RPMI7951 (cell line): ENCODE measurements at regions not wholly inside any gene's neighbourhood (a gene's known extent, or its start where the extent isn't known, plus 50 kb on each side); places are given as distances from the start of the nearest gene placed in this dataset.

Experiments
- DNase-seq: peaks from one replicate; pipeline ENCODE4 v3.0.0-alpha.2; 2012; ENCODE audit warnings: low read depth

DNA sequence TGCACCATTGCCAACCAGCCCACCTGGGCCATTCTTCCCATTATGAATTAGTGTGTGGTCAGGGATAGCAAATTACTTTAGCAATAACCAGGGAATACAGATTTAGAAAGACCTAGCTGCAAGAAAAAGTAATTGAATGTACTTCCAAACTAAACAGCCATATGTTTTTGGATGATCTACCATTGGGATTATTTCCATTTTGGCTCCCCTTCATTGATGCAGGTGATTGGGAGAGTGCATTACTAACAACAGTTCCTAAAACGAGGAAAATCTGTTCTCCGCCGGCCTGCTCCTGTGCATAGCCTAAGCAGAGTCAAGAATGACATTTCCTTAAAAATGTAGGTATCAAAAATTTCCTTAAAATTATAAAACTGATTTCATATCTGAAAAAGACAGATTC is 58.5 kb downstream of the MAIP1 start:
- no peak for DNase-seq

DNA sequence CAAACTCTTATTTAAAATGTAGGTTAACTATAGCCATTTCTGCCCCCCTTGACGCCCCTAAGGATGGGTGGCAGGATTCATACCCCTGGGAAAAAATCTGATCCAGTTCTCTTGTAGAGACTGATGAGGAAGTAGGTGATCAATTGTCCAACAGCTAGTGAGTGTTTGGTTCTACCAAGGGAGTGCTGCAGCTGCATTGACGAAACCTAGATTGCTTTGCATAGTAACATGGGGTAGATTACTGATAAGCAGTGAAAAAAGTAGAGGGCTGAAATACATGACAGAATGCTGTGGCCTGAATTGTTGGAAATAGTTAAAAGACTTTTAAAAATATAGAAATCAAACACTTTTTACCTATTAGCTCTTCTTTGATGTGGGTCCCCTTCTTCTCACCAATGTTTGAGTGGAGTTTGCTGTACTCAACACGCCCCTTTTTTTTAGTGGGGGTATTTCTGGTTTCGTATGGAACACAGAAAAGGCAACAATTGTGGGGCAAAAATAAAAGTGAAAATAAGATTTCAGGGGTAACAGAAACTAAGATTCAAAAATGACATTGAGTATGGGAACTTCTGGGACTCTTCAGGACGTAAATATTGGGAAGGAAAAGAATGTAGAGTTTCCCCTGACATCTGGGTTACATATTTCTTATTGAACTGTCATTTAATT is 66.2 kb downstream of the MAIP1 start:
- no peak for DNase-seq

- DNase-seq, result no peak
Measured at GRCh38 chr2:200022511-200022910, 67.1 kb downstream of the MAIP1 start.

DNA sequence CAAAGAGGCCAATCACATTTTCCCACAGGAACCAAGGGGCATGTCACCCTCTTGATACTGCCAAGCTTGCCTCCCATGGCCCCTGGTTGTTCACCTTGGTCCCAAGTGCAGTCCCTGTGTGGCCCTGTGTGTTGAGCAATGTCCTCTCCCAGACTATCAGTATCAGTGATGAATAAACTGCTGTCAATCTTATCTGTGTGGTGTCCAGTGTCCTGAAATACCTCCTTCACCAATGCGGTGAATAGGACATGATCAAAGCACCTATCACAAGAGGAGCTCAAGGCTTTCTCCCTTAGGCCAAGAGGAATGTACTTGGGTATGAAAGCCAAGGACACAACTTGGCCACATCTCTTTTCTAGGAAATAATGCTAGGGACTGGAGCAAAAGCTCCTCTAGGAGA is 68.2 kb downstream of the MAIP1 start:
- DNase-seq, result no peak

DNA sequence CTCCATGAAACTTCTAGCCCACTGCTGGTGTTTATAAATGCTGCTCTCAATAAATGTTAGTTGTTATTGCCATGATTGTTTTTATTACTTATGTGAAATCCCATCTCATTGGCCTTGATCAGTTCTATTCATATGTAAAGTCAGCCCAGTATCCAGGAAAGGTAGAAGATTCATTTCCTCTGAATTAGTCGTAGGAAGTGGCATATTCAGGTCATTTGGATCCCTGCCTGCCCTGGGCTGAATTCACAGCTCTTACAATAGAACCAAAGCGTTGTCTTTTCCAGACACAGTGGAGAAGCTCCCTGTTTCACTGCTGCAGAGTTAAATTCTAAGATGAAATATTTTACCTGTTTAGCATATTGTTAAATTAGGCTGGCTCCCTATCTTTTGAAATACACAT is 70.3 kb downstream of the MAIP1 start:
- no peak for DNase-seq

DNA sequence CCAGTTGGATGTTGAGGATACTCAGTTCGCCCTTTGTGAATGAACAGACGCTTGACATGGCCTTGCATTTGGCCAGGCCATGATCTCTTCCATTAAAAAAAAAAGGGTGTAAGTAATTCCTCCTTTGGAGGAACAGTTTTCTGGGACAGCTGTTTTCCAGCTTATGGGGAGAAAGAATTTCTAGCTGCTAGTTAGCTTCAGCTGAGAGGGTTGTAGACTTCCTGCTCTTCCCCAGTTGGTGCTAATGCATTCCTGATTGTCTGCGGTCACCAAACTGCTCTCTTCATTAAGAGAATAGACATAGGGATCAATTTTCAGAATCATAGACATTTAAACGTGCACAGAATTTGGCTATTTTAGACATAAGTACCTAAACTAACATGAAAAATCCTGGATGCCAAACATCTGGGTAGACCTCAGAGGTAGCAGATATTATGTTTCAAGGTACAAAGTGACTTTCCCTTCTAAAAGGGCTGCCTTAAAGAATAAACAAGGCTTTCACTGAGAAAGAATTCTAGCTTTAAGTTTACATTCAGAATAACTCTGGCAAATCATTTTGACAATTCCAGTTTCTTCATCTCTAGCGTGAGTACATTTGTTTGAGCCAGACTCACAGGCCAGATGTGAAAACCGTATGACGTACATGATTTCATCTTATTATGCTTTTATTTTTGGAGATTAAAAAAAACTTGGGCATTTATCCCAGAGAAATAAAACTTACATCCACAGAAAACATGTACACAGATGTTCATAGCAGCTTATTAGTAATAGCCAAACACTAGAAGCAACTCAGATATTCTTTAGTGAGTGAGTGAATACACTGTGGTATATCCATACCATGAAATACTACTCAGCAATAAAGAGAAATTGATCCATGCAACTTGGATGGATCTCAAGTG is 71.2 kb downstream of the MAIP1 start:
- no peak for DNase-seq

DNA sequence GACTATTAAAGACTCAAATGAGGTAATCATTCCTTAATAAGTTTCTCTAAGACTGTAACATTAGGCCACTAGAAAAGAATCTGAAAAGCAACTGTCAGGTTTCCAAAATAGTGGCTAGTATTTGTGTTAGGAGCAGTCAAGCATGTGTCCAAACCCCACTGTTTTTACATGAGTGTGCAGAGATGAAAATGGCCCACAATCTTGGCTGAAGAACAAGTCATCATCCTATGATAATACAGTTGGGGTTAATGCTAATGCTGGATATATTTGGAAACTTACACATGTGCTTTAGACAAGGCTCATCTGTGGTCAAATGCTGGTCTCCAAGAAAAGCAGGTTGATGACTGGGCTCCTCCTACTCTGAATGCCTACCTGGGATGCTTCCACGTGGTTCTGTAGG is 73.6 kb downstream of the MAIP1 start:
- no peak for DNase-seq

DNA sequence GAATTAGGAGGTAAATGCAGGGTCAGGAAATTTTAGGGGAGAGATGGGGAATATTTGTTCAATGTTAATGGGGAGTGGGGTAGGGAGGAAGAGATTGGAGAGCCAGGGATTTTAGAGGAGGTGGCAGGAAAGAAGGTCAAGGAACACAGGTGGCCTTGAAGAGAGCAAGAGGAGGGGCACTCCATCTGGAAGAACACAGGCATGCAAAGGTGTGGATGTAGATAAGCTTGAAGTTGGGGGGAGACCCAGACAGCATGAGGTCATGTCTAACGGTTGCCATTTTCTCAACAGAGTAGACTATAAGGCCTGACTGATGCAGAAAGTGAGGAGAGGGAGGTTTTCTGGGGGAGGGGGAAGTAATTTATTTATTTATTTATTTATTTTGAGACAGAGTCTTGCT is 77.5 kb downstream of the MAIP1 start:
- DNase-seq, result no peak

- no peak for DNase-seq
Measured at GRCh38 chr2:200033929-200034328, 78.5 kb downstream of the MAIP1 start.

DNA sequence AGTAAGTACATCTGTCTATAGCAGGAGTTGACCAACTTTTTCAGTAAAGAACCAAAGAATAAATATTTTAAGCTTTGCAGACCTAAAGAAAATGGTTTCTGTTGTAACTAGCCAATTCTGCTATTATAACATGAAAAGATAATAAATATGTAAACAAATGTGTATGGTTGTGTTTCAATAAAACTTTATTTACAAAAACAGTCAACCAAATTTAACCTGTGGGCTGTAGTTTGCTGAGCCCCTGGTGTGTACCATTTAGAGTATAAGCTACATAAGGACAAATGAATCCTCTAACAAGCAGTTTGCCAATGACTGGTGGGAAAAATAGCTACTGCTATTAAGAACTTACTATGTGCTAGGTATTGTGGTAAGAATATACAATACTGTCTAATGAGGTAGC is 79.4 kb downstream of the MAIP1 start:
- DNase-seq, result no peak

GRCh38 chr2:200039724-200040650 is 84.6 kb downstream of the MAIP1 start:
- DNase-seq, result peak; percentile 93

DNA sequence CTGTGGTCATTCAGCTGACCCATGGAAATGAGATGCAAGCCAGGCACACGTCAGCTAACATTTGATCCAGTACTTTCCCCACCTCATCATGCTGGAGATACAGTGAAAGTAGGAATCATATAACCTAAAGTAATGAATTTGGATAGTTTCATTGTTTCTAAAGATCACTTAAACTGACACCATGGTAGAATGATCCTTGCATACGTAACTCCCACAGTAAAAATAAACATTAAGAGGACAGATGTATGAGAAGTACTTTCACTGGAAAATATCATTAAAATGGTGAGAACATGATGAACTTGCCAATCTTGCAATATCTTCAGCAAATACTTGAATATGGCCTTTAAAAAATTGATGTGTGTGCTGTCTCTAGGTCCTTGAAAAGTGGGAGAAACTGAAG is 85.4 kb downstream of the MAIP1 start:
- no peak for DNase-seq

GRCh38 chr2:200041639-200042038 is 86.3 kb downstream of the MAIP1 start:
- DNase-seq, result no peak

DNA sequence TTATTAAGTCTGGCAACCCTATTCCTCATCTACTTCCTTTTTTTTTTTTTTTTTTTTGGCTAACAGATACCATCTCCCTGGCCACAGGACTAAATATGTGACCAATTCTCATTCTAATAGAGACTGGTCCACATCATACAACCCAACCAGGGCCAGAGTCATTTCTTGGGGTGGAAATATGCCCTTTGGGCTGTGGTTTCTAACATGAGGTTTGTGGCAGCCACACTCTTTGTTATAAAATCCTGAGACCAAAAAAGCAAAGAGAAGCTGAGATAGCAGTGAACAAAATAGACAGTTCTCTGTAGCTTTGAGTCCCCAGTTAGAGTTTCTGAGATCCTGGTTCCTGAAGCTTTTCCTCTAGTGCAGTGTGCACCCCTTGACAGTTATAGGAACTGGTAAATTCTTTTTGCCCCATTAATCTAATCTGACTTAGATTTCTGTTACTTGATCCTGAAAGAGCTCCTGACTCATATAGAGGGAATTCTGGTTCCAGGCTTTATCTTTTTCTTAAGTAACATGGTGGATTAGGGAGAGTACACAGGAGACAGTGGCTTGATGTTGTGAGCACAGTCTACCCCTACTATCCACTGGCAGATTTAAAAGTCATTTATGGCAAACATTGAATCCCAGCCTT is 86.8 kb downstream of the MAIP1 start:
- peak; percentile 81 for DNase-seq

- peak; percentile 78 for DNase-seq
Measured at GRCh38 chr2:200042944-200043343, 87.6 kb downstream of the MAIP1 start.

DNA sequence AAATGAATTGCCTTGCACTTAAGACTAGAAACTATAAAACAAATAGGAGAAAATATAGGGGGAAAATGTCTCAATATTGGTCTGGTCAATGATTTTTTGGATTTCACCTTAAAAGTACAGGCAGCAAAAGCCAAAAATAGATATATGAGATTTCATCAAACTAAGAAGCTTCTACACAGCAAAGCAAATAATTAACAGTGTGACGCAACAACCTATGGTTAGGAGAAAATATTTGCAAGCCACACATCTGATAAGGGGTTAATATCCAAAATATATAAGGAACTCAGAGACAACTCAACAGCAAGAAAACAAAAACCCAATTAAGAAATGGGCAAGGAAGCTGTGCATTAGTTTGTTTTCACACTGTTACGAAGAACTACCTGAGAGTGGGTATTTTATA is 89.1 kb downstream of the MAIP1 start:
- no peak for DNase-seq

- DNase-seq, result no peak
Measured at GRCh38 chr2:200048421-200048820, 93.0 kb downstream of the MAIP1 start.

GRCh38 chr2:200049086-200049485 is 93.7 kb downstream of the MAIP1 start:
- DNase-seq, result no peak

DNA sequence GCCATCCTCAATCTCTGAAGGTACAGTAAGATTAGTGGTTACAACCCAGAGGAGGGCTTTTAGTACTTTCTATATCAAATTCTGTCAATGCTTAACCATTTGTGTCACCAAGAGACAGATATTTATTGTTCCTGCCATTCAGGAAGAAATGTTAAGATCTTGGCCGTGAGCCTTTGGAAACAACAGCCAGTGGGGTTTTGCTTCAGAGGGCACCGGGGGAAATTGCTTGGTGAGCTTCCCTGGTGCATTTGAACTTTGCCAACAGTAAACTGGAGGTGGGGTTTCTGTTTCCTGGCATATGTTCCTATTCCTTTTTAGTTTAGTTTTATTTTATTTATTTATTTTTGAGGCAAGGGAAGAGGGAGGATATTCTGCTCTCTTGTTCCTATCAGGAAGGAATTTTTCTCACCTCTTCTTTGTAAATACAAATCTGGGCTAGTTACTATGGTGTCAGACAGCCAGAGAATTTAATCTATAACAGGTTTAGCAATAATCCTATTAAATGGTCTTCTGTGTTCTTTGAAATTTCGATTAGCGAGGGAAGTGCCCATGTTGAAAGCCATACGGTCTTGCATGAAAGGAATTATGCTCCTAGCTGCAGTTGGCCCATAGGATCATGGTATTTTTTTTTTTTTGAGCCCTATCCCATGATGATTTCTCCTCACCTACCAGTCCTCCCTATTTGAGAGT is 95.7 kb downstream of the MAIP1 start:
- DNase-seq, result no peak

DNA sequence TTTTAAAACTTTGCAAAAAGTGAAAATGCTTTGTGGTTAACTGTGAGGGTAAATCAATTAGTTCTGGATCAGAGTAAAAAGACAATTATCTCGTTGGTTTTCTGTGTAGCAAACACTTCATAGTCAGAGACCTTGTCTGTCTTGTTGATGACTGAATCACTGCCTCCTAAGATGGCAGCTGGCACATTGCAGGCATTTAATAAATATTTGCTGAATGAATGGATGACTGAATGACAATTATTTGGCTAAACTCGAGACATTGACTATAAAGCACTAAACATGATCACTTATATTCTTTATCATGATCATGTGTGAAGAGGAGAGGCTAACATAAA is 96.2 kb downstream of the MAIP1 start:
- peak; percentile 33 for DNase-seq

DNA sequence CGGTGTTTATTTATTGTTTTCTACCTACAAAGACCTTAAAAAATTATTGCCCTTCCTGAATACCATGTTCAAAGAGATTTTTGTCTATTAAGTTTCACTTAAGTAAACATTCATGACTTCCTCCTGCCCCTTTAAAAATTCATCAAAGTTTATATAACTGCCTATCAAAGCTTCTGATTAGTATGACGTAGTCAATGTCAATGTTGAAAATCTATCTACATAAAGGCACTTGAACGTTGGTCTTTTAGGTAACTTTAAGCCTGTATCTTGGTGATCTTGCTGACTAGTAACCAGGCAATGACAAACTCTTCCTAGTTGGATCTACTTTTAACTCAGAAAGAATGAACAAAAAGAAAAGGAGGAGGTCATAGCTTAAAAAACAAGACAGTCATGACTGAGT is 97.2 kb downstream of the MAIP1 start:
- no peak for DNase-seq
